ENCODE measurements at regions not wholly inside any gene's neighbourhood (a gene's known extent, or its start where the extent isn't known, plus 50 kb on each side); places are given as distances from the start of the nearest gene placed in this dataset.
A peak's percentile ranks its signal among the peaks of the same experiment; 100 is the strongest.

DNA sequence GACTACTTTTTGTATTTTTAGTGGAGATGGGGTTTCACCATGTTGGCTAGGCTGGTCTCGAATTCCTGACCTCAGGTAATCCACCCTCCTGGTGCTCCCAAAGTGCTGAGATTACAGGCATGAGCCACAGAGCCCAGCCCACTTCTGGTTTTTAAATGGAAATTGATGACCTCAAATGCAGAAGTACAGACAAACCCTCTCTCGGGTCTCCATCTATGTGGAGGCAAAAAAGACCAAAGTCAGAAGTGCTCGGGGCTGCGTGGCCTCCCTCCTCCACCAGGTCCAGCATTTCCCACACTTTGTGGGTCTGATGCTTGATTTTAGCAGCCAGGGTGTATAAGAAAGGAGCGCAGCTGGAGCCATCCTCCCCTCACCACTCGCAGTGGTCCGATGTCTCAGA, 187.3 kb upstream of the AUTS2 start:
- intact Hi-C loops (cut with micrococcal nuclease) = no loop called here
- WGBS (ENCODE audit: insufficient coverage) = 67% methylated on average over 7 of the region's 7 CpGs
- H3K36me3 Mint-ChIP-seq = no peaks in the 10 kb centered on the region
- H3K27ac Mint-ChIP-seq = no peak overlapping the region
- DNase-seq (no peak), ATAC-seq (no peak)
- TF ChIP-seq, protein P1, sequence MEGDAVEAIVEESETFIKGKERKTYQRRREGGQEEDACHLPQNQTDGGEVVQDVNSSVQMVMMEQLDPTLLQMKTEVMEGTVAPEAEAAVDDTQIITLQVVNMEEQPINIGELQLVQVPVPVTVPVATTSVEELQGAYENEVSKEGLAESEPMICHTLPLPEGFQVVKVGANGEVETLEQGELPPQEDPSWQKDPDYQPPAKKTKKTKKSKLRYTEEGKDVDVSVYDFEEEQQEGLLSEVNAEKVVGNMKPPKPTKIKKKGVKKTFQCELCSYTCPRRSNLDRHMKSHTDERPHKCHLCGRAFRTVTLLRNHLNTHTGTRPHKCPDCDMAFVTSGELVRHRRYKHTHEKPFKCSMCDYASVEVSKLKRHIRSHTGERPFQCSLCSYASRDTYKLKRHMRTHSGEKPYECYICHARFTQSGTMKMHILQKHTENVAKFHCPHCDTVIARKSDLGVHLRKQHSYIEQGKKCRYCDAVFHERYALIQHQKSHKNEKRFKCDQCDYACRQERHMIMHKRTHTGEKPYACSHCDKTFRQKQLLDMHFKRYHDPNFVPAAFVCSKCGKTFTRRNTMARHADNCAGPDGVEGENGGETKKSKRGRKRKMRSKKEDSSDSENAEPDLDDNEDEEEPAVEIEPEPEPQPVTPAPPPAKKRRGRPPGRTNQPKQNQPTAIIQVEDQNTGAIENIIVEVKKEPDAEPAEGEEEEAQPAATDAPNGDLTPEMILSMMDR (IDR thresholded peaks at IDR 0.05) = no peak
- Histone ChIP-seq H3K9me3 (ENCODE audit: control insufficient read depth, insufficient read depth, low read length) (no peaks in the 10 kb centered on the region), H3K4me3 (ENCODE audit: low read length) (no peak overlapping the region), H3K4me1 (ENCODE audit: control insufficient read depth, insufficient read depth, low read length) (no peaks in the 10 kb centered on the region), H3K27ac (ENCODE audit: low read length) (no peak overlapping the region), H3K27me3 (ENCODE audit: control insufficient read depth, insufficient read depth, low read length) (no peaks in the 10 kb centered on the region), H3K36me3 (ENCODE audit: control insufficient read depth, insufficient read depth, low read length) (no peaks in the 10 kb centered on the region)
- no peak overlapping the region for H3K4me3 Mint-ChIP-seq
- H3K4me1 Mint-ChIP-seq = peaks cover 6 to 7% of the 10 kb centered on the region in 2 donors
- peaks cover 0 to 2% of the 10 kb centered on the region in 2 donors for H3K9me3 Mint-ChIP-seq
- peaks cover 0 to 8% of the 10 kb centered on the region in 2 donors for H3K27me3 Mint-ChIP-seq (ENCODE audit: low read depth in 2 of 2)

DNA sequence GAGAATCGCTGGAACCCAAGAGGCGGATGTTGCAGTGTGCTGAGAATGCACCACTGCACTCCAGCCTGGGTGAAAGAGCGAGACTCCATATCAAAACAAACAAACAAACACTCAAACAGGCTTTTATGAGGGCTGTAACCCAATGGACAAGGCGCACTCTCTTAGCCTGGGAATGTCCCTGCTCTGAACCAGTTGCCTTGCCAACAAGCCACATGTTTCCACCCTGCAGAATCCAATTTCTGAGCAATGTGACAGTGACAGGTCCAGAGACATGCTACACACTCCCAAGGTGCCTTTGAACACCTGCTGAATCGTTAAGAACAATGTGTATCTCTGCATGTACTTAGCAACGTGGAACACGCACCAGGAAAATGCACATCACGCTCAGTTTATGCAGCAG, 186.8 kb upstream of the AUTS2 start:
- DNase-seq (no peak), ATAC-seq (peak in 1 of 3 donors; percentile 18)
- Histone ChIP-seq H3K4me1 (ENCODE audit: control insufficient read depth, insufficient read depth, low read length) (no peaks in the 10 kb centered on the region), H3K27me3 (ENCODE audit: control insufficient read depth, insufficient read depth, low read length) (no peaks in the 10 kb centered on the region), H3K4me3 (ENCODE audit: low read length) (no peak overlapping the region), H3K36me3 (ENCODE audit: control insufficient read depth, insufficient read depth, low read length) (no peaks in the 10 kb centered on the region), H3K9me3 (ENCODE audit: control insufficient read depth, insufficient read depth, low read length) (no peaks in the 10 kb centered on the region), H3K27ac (ENCODE audit: low read length) (no peak overlapping the region)
- TF ChIP-seq, protein P1 (IDR thresholded peaks at IDR 0.05) = no peak
- intact Hi-C loops (cut with micrococcal nuclease) = no loop called here
- peaks cover 0 to 8% of the 10 kb centered on the region in 2 donors for H3K27me3 Mint-ChIP-seq (ENCODE audit: low read depth in 2 of 2)
- no peak overlapping the region for H3K27ac Mint-ChIP-seq
- peaks cover 6 to 7% of the 10 kb centered on the region in 2 donors for H3K4me1 Mint-ChIP-seq
- H3K9me3 Mint-ChIP-seq = peaks cover 0 to 2% of the 10 kb centered on the region in 2 donors
- 82% methylated on average over 8 of the region's 8 CpGs for WGBS (ENCODE audit: insufficient coverage)
- no peak overlapping the region for H3K4me3 Mint-ChIP-seq
- no peaks in the 10 kb centered on the region for H3K36me3 Mint-ChIP-seq

DNA sequence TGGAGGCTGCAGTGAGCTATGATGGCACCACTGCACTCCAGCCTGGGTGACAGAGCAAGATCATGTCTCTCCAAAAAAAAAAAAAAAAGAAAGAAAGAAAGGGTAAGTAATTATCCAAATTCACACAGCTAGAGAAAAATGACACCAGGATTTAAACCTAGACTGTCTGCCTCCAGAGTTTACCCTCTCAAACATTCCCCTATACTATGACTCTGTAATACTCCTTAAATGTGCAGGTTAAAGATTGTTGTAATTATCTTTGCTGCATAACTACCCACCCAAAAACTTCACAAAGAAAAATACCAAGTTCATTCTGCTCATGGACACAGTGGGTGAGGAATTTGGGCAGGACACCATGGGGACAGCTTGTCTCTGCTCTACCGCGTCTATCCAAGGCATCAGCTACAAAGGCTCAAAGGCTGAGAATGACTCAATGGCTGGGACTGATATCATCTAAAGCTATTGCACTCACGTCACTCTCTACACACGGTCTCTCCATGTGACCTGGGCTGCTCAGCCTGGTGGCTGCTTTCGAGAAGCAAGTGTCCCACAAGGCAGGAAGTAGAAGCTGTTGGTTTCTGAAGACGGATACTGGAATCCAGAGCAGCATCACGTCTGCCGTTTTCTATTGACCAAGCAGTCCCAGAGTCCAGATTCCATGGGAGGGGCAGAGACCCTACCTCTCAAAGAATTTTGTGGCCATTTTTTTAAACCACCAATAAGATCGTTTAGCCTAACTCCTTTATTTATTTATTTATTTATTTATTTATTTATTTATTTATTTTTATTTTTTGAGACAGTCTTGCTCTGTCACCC, 185.7 kb upstream of the AUTS2 start:
- no peaks in the 10 kb centered on the region for H3K36me3 ChIP-seq (ENCODE audit: control insufficient read depth, insufficient read depth, low read length)
- H3K4me1 ChIP-seq (ENCODE audit: control insufficient read depth, insufficient read depth, low read length) = no peaks in the 10 kb centered on the region
- TF ChIP-seq, protein P1 (IDR thresholded peaks at IDR 0.05) = no peak
- ATAC-seq (peak; percentile 69 to 88 (median 87)), DNase-seq (peak in 1 of 2 donors; percentile 34)
- peaks cover 0 to 8% of the 10 kb centered on the region in 2 donors for H3K27me3 Mint-ChIP-seq (ENCODE audit: low read depth in 2 of 2)
- peaks cover 6 to 7% of the 10 kb centered on the region in 2 donors for H3K4me1 Mint-ChIP-seq
- no peak overlapping the region for H3K27ac Mint-ChIP-seq
- H3K4me3 ChIP-seq (ENCODE audit: low read length) = no peak overlapping the region
- no peak overlapping the region for H3K27ac ChIP-seq (ENCODE audit: low read length)
- no peaks in the 10 kb centered on the region for H3K9me3 ChIP-seq (ENCODE audit: control insufficient read depth, insufficient read depth, low read length)
- H3K27me3 ChIP-seq (ENCODE audit: control insufficient read depth, insufficient read depth, low read length) = no peaks in the 10 kb centered on the region
- H3K4me3 Mint-ChIP-seq = no peak overlapping the region
- H3K9me3 Mint-ChIP-seq = peaks cover 0 to 2% of the 10 kb centered on the region in 2 donors
- WGBS (ENCODE audit: insufficient coverage) = 12% methylated on average over 7 of the region's 9 CpGs
- intact Hi-C loops (cut with micrococcal nuclease) = no loop called here
- H3K36me3 Mint-ChIP-seq = no peaks in the 10 kb centered on the region

Measured in natural killer cell (primary cell).